Neural progenitor cell (in vitro differentiated cells): ENCODE measurements at regions not wholly inside any gene's neighbourhood (a gene's known extent, or its start where the extent isn't known, plus 50 kb on each side); places are given as distances from the start of the nearest gene placed in this dataset.

Experiments used
- DNase-seq: peaks from one replicate; pipeline ENCODE4 v3.0.0-alpha.2; 2016; ENCODE audit warnings: low spot score
- H2AFZ ChIP-seq: fragments of 200-600 bp; sonication (generic); replicated peaks from 2 replicates; pipeline ENCODE4 v1.6.1; 2016; ENCODE audit warnings: antibody characterized with exemption
- H3F3A ChIP-seq: fragments of 200-600 bp; sonication (generic); 2 replicates; pipeline ENCODE4 v1.6.1; 2016; ENCODE audit warnings: antibody characterized with exemption, low read depth
- H3K27ac ChIP-seq: fragments of 200-600 bp; sonication (generic); 2 replicates; pipeline ENCODE4 v1.5.1; 2016; ENCODE audit warnings: mild to moderate bottlenecking
- H3K27me3 ChIP-seq: fragments of 200-600 bp; sonication (generic); 2 replicates; pipeline ENCODE4 v1.6.1; 2016; ENCODE audit warnings: mild to moderate bottlenecking, moderate library complexity
- H3K36me3 ChIP-seq: fragments of 200-600 bp; sonication (generic); 2 replicates; pipeline ENCODE4 v1.5.1; 2016
- H3K4me1 ChIP-seq: fragments of 200-600 bp; sonication (generic); 2 replicates; pipeline ENCODE4 v1.6.1; 2016; ENCODE audit warnings: mixed run types
- H3K4me2 ChIP-seq: fragments of 200-600 bp; sonication (generic); 2 replicates; pipeline ENCODE4 v1.6.1; 2016
- H3K4me3 ChIP-seq: fragments of 200-600 bp; sonication (generic); 2 replicates; pipeline ENCODE4 v1.5.1; 2016
- H3K79me2 ChIP-seq: fragments of 200-600 bp; sonication (generic); 2 replicates; pipeline ENCODE4 v1.6.1; 2016; ENCODE audit warnings: low read depth
- H3K9ac ChIP-seq: fragments of 200-600 bp; sonication (generic); 2 replicates; pipeline ENCODE4 v1.6.1; 2016
- H3K9me3 ChIP-seq: fragments of 200-600 bp; sonication (generic); 2 replicates; pipeline ENCODE4 v1.5.1; 2016; ENCODE audit warnings: low read depth
- H4K20me1 ChIP-seq: fragments of 200-600 bp; sonication (generic); 2 replicates; pipeline ENCODE4 v1.6.1; 2016; ENCODE audit warnings: low read depth
- H3K27ac Mint-ChIP-seq: 3 replicates; pipeline ENCODE4 v1.8.0; 2021; ENCODE audit warnings: mixed read lengths
- H3K27me3 Mint-ChIP-seq: 2 replicates; pipeline ENCODE4 v1.8.0; 2022; ENCODE audit warnings: low read depth, mild to moderate bottlenecking, inconsistent platforms, moderate library complexity, mixed read lengths; ENCODE audit not compliant: insufficient read depth
- H3K36me3 Mint-ChIP-seq: 3 replicates; pipeline ENCODE4 v1.8.0; 2021; ENCODE audit warnings: mixed read lengths
- H3K4me1 Mint-ChIP-seq: 3 replicates; pipeline ENCODE4 v1.8.0; 2021; ENCODE audit warnings: mixed read lengths
- H3K4me3 Mint-ChIP-seq: 3 replicates; pipeline ENCODE4 v1.8.0; 2021; ENCODE audit warnings: mild to moderate bottlenecking, moderate library complexity, mixed read lengths
- H3K9me3 Mint-ChIP-seq: 3 replicates; pipeline ENCODE4 v1.8.0; 2020; ENCODE audit warnings: mixed read lengths
- EZH2 ChIP-seq: fragments of 200-600 bp; sonication (generic); IDR thresholded peaks from 2 replicates; pipeline ENCODE4 v1.6.1; 2017; ENCODE audit warnings: antibody characterized with exemption, mild to moderate bottlenecking, moderate library complexity
- EZH2phosphoT487 ChIP-seq: fragments of 200-600 bp; sonication (generic); IDR thresholded peaks from 2 replicates; pipeline ENCODE4 v1.6.1; 2017; ENCODE audit warnings: antibody characterized with exemption
- TF ChIP-seq, protein P1 (sequence below): fragments of 200-600 bp; sonication (generic); IDR thresholded peaks from 2 replicates; pipeline ENCODE4 v1.5.1; 2017; ENCODE audit warnings: antibody characterized with exemption, mild to moderate bottlenecking

DNA sequence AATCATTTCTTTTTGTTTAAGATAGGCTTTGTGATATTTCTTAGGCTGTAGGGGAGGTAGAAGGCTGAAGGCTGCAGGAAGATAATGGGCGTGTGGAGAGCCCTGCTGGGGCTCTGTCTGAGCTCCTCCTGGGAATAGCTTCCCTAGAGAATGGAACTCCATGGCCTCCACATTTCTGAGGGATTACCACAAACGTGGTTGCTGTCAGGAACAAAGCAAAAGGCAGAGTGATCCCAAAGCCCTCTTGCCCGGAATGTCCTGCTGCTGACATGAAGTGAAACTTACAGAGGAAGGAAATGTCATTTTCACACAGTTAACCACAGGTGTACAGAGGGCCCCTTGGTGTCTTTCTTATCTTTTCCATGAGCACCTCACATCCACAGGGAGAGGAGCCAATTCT is 89.3 kb downstream of the DDIT4L start:
- Mint-ChIP-seq H3K4me3 (no peak overlapping the region), H3K4me1 (peaks cover 36% of the 10 kb centered on the region), H3K27ac (peak overlapping the region; percentile 30), H3K27me3 (peaks cover 4% of the 10 kb centered on the region), H3K36me3 (peaks cover 2% of the 10 kb centered on the region), H3K9me3 (no peaks in the 10 kb centered on the region)
- Histone ChIP-seq H2AFZ (no peak overlapping the region), H3K9me3 (no peaks in the 10 kb centered on the region), H3K27me3 (no peaks in the 10 kb centered on the region), H3K4me1 (peaks cover 42% of the 10 kb centered on the region), H3F3A (peaks cover 32% of the 10 kb centered on the region), H3K4me2 (peak overlapping the region; percentile 67), H3K79me2 (no peaks in the 10 kb centered on the region), H4K20me1 (no peaks in the 10 kb centered on the region), H3K36me3 (no peaks in the 10 kb centered on the region), H3K27ac (peak overlapping the region; percentile 98), H3K4me3 (peak overlapping the region; percentile 11), H3K9ac (no peak overlapping the region)
- DNase-seq = peak; percentile 92
- TF ChIP-seq EZH2phosphoT487 (peak; percentile 75), EZH2 (no peak)
- TF ChIP-seq, protein P1, sequence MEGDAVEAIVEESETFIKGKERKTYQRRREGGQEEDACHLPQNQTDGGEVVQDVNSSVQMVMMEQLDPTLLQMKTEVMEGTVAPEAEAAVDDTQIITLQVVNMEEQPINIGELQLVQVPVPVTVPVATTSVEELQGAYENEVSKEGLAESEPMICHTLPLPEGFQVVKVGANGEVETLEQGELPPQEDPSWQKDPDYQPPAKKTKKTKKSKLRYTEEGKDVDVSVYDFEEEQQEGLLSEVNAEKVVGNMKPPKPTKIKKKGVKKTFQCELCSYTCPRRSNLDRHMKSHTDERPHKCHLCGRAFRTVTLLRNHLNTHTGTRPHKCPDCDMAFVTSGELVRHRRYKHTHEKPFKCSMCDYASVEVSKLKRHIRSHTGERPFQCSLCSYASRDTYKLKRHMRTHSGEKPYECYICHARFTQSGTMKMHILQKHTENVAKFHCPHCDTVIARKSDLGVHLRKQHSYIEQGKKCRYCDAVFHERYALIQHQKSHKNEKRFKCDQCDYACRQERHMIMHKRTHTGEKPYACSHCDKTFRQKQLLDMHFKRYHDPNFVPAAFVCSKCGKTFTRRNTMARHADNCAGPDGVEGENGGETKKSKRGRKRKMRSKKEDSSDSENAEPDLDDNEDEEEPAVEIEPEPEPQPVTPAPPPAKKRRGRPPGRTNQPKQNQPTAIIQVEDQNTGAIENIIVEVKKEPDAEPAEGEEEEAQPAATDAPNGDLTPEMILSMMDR = no peak

DNA sequence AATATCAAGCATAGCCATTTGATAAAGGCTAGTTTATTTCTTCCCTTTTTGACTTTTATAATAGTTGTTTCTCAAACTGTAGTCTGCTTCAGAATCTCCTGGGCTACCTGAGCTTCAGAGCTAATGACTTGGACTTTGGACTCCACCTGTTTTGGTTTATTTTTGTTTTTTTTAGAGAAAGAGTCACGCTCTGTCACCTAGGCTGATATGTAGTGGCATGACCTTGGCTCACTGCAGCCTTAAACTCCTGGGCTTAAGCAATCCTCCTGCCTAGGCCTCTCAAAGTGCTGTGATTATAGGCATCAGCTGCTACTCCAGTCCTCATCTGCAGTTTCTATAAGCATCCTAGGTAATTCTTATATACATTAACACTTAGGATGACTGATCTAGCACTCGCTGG is 90.5 kb downstream of the DDIT4L start:
- Histone ChIP-seq H3K4me2 (no peak overlapping the region), H3K9ac (no peak overlapping the region), H2AFZ (no peak overlapping the region), H3K27ac (no peak overlapping the region), H3K27me3 (no peaks in the 10 kb centered on the region), H3K79me2 (no peaks in the 10 kb centered on the region), H3K4me3 (no peak overlapping the region), H3F3A (peaks cover 32% of the 10 kb centered on the region), H4K20me1 (no peaks in the 10 kb centered on the region), H3K4me1 (peaks cover 47% of the 10 kb centered on the region), H3K9me3 (no peaks in the 10 kb centered on the region), H3K36me3 (no peaks in the 10 kb centered on the region)
- no peak overlapping the region for H3K4me3 Mint-ChIP-seq
- TF ChIP-seq, protein P1 = no peak
- TF ChIP-seq EZH2 (no peak), EZH2phosphoT487 (no peak)
- no peak for DNase-seq
- H3K36me3 Mint-ChIP-seq = peaks cover 2% of the 10 kb centered on the region
- H3K9me3 Mint-ChIP-seq = no peaks in the 10 kb centered on the region
- H3K27me3 Mint-ChIP-seq = peaks cover 2% of the 10 kb centered on the region
- H3K4me1 Mint-ChIP-seq = peaks cover 40% of the 10 kb centered on the region
- H3K27ac Mint-ChIP-seq = no peak overlapping the region

DNA sequence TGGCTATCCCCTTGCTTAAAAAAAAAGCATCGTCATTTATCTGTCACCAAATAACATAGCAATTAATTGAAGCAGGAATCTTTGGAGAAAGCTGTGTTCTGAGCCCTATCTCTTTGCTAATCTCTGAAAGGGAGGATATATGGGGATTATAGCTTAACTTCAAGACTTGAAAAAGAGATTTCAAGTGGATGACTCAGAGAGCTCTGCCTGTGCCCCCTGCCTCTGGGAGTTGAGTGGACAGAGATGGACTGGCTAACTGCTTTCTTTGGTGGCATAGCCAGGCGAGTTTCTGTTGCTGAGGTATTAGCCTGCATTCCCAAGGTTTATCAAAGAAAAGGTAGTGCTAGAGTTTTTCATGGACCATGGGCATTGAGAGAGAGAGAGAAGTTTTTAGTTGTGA is 91.6 kb downstream of the DDIT4L start:
- H3K36me3 Mint-ChIP-seq = peaks cover 2% of the 10 kb centered on the region
- peaks cover 38% of the 10 kb centered on the region for H3F3A ChIP-seq
- peaks cover 2% of the 10 kb centered on the region for H3K27me3 Mint-ChIP-seq
- H3K9ac ChIP-seq = no peak overlapping the region
- peak; percentile 40 for DNase-seq
- no peaks in the 10 kb centered on the region for H3K36me3 ChIP-seq
- H3K27ac ChIP-seq = peak overlapping the region; percentile 82
- H3K4me3 ChIP-seq = no peak overlapping the region
- no peak overlapping the region for H3K4me2 ChIP-seq
- H3K4me3 Mint-ChIP-seq = no peak overlapping the region
- no peaks in the 10 kb centered on the region for H3K79me2 ChIP-seq
- H3K27me3 ChIP-seq = no peaks in the 10 kb centered on the region
- no peak overlapping the region for H2AFZ ChIP-seq
- H3K9me3 ChIP-seq = no peaks in the 10 kb centered on the region
- H3K9me3 Mint-ChIP-seq = no peaks in the 10 kb centered on the region
- peaks cover 42% of the 10 kb centered on the region for H3K4me1 Mint-ChIP-seq
- TF ChIP-seq, protein P1 = no peak
- TF ChIP-seq EZH2phosphoT487 = peak; percentile 36
- H3K4me1 ChIP-seq = peaks cover 54% of the 10 kb centered on the region
- no peak overlapping the region for H3K27ac Mint-ChIP-seq
- H4K20me1 ChIP-seq = no peaks in the 10 kb centered on the region
